ENCODE measurements at regions not wholly inside any gene's neighbourhood (a gene's known extent, or its start where the extent isn't known, plus 50 kb on each side); places are given as distances from the start of the nearest gene placed in this dataset.
"Not testable (repeated sequence)": the region's sequence is repeated elsewhere in the genome, so short reads cannot be mapped to it uniquely, and the experiment has no call there.

- DNase-seq, result no peak
Measured at GRCh38 chr4:103842076-103842475, 122.3 kb upstream of the TACR3 start.

- not testable (repeated sequence) for DNase-seq
Measured at GRCh38 chr4:103810308-103810707, 90.5 kb upstream of the TACR3 start.

- DNase-seq, result no peak
Measured at GRCh38 chr4:103802766-103803165, 83.0 kb upstream of the TACR3 start.

- no peak for DNase-seq
Measured at GRCh38 chr4:103787057-103787456, 67.3 kb upstream of the TACR3 start.

GRCh38 chr4:103786593-103786992 is 66.8 kb upstream of the TACR3 start:
- no peak for DNase-seq

GRCh38 chr4:103786014-103786413 is 66.2 kb upstream of the TACR3 start:
- DNase-seq, result no peak

- DNase-seq, result no peak
Measured at GRCh38 chr4:103778221-103778620, 58.4 kb upstream of the TACR3 start.

- no peak for DNase-seq
Measured at GRCh38 chr4:103774326-103774825, 54.6 kb upstream of the TACR3 start.

- DNase-seq, result no peak
Measured at GRCh38 chr4:103773691-103774231, 54.0 kb upstream of the TACR3 start.
